NB4 (cell line): ENCODE measurements at regions not wholly inside any gene's neighbourhood (a gene's known extent, or its start where the extent isn't known, plus 50 kb on each side); places are given as distances from the start of the nearest gene placed in this dataset.

Experiments
- DNase-seq: peaks from one replicate; pipeline ENCODE4 v3.0.0; 2010; ENCODE audit warnings: low read depth
- H3K4me3 ChIP-seq: one replicate; pipeline ENCODE4 v1.5.1; 2011; ENCODE audit warnings: mild to moderate bottlenecking, low read depth, low read length, moderate library complexity
- MYC ChIP-seq: IDR thresholded peaks from 2 replicates; pipeline ENCODE4 v1.6.1; 2011; ENCODE audit warnings: low read depth, low read length
- POLR2A ChIP-seq: IDR thresholded peaks from 2 replicates; pipeline ENCODE4 v1.6.1; 2011; ENCODE audit warnings: mild to moderate bottlenecking; ENCODE audit not compliant: insufficient read length; ENCODE audit errors: extremely low read depth
- TF ChIP-seq, protein P1 (sequence below): IDR thresholded peaks from one replicate; pipeline ENCODE4 v1.5.1; 2012; ENCODE audit warnings: low read depth, low read length
- TF ChIP-seq, protein P2 (sequence below): IDR thresholded peaks from 2 replicates; pipeline ENCODE4 v1.6.1; 2011; ENCODE audit warnings: low read depth, low read length

DNA sequence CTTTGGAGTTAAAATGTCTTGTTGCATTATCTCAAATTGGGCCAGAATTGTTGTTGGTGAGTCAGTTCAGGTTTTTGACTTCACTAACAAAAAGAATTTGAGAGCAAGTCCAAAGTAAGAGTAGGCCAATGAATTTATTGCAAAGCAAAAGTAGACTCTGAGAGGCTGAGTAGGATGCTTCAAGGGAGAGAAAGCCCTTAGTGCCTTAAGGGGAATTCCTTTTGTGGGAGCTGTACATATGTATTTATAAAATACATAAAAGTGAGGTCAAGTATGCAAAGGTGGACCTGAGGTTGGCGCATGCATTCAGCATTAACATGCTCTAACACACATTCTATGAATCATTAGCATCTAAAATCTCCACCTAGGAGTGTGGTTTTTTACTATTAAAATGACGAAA is 565.4 kb downstream of the GRXCR1 start:
- TF ChIP-seq MYC (no peak), POLR2A (no peak)
- H3K4me3 ChIP-seq = no peak overlapping the region
- no peak for DNase-seq

DNA sequence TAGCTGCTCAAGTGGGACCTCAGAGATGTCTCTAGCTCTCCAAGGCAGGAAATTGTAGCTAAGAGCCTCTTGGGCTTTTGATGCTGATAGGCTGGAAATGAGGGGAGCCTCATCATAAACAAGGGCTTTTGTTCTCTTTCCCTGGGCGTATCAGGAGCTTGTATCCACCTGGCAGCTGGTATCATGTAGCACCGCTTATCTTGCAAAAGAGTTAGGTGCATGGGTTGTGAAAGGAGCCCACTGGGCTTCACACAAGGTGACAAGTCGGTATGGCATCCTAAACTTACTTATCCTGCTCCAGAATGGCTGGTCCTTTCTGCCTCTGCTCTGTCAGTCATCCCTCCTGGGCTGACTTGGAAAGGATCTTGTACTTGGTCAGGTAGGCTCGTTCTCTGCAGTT is 565.8 kb downstream of the GRXCR1 start:
- TF ChIP-seq, protein P1, sequence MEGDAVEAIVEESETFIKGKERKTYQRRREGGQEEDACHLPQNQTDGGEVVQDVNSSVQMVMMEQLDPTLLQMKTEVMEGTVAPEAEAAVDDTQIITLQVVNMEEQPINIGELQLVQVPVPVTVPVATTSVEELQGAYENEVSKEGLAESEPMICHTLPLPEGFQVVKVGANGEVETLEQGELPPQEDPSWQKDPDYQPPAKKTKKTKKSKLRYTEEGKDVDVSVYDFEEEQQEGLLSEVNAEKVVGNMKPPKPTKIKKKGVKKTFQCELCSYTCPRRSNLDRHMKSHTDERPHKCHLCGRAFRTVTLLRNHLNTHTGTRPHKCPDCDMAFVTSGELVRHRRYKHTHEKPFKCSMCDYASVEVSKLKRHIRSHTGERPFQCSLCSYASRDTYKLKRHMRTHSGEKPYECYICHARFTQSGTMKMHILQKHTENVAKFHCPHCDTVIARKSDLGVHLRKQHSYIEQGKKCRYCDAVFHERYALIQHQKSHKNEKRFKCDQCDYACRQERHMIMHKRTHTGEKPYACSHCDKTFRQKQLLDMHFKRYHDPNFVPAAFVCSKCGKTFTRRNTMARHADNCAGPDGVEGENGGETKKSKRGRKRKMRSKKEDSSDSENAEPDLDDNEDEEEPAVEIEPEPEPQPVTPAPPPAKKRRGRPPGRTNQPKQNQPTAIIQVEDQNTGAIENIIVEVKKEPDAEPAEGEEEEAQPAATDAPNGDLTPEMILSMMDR = no peak
- no peak for TF ChIP-seq MYC
- TF ChIP-seq POLR2A = no peak
- TF ChIP-seq, protein P2, sequence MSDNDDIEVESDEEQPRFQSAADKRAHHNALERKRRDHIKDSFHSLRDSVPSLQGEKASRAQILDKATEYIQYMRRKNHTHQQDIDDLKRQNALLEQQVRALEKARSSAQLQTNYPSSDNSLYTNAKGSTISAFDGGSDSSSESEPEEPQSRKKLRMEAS = no peak
- no peak overlapping the region for H3K4me3 ChIP-seq
- no peak for DNase-seq

DNA sequence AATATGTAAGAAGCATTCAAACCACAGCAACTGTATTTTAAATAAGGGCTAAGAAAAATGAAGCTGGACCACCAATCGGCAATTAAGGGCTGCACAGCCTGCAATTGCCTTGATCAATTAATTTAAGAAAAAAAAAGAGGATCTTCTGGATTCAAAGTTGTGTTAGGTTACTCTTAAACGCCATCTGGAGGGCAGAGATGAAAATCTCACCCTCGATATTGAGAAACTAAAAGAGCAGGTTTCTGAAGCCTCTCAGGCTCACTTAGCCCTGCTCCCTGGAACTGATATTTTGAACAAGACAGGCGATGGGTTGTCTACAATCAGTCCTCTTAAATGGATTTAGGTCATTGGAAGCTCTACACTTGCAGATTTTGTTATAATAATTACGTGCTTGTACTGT is 579.4 kb downstream of the GRXCR1 start:
- no peak overlapping the region for H3K4me3 ChIP-seq
- no peak for TF ChIP-seq MYC
- TF ChIP-seq, protein P2 = no peak
- TF ChIP-seq, protein P1 = peak; percentile 19
- peak; percentile 18 for DNase-seq

DNA sequence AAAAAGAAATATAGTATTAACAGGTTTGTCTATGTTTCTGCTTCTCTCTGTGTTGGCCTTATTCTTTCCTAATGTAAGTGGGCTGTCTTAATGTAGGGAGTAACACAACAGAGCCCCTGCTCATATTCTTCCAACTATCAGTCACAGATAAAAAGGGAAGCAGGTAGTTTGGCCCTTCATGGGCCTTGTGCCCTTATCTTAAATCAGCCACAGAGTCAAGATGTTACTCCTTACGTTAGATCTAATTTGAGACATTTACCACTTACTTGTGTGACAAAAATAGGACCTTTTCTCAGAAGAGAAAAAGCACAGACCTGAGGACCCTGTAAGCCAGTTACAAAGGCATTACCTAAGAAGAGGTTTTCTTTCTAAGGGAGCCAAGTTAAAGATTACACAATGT is 589.0 kb downstream of the GRXCR1 start:
- no peak overlapping the region for H3K4me3 ChIP-seq
- TF ChIP-seq POLR2A = no peak
- TF ChIP-seq, protein P1 = no peak
- TF ChIP-seq, protein P2 = no peak
- TF ChIP-seq MYC = no peak
- DNase-seq = no peak

DNA sequence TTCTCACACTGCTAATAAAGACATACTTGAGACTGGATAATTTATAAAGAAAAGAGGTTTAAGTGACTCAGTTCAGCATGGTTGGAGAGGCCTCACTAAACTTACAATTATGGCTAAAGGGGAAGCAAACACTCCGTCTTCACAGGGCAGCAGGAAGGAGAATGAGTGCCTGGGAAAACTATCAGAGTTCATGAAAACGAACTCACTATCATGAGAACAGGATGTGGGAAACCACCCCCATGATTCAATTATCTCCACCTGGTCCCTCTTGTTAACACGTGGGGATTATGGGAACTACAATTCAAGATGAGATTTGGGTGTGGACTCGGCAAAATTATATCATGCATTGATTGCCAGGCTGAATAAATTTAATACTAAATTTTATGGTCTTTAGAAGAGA is 592.7 kb downstream of the GRXCR1 start:
- DNase-seq = no peak
- H3K4me3 ChIP-seq = no peak overlapping the region
- TF ChIP-seq MYC (no peak), POLR2A (no peak)
- TF ChIP-seq, protein P2 = no peak
- TF ChIP-seq, protein P1 = no peak

DNA sequence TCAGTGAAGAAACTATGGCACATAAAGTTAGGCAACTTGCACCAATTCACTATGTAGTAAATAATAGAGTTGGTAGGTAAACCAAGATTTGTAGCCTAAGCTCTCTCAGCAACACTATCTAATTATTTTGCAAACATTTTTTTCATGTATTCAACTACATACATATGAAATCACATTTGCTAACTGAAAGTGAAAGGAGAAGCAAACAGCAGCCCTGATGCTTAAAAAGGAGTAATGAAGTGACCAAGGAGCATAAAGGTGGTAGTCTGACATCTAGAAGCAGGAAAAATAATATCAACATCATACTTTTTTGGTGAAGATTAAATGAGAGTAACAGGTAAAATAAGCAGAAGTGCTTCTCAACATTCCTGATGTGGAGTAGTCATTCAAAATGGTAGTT is 603.7 kb downstream of the GRXCR1 start:
- no peak overlapping the region for H3K4me3 ChIP-seq
- DNase-seq = no peak
- TF ChIP-seq, protein P2 = no peak
- TF ChIP-seq MYC (no peak), POLR2A (no peak)
- TF ChIP-seq, protein P1 = no peak
